CD14-positive monocyte (primary cell): ENCODE measurements at regions not wholly inside any gene's neighbourhood (a gene's known extent, or its start where the extent isn't known, plus 50 kb on each side); places are given as distances from the start of the nearest gene placed in this dataset.

Source experiments
- DNase-seq, 3 donors: peaks; one replicate each; pipeline ENCODE4 v3.0.0-alpha.2; 2011 to 2022
- H2AFZ ChIP-seq: 2 replicates; pipeline ENCODE4 v1.6.0; 2012; ENCODE audit warnings: mild to moderate bottlenecking, low read depth, low read length, inconsistent platforms; ENCODE audit not compliant: insufficient read depth, poor library complexity, severe bottlenecking
- H3K27ac ChIP-seq, 2 donors: 1 replicate in 1 of 2; 2 replicates in 1 of 2; pipeline ENCODE4 v1.5.1; 2012 to 2013; ENCODE audit warnings: low read length in 2 of 2, control low read depth in 1 of 2, inconsistent platforms in 1 of 2, low read depth in 1 of 2, mild to moderate bottlenecking in 1 of 2
- H3K27me3 ChIP-seq, 2 donors: one replicate each; pipeline versions ENCODE4 v1.6.0 to v1.6.1; 2011 to 2013; ENCODE audit warnings: low read length in 2 of 2; ENCODE audit not compliant: control insufficient read depth in 2 of 2, insufficient read depth in 2 of 2
- H3K36me3 ChIP-seq, 2 donors: replicated peaks in 1 of 2; 1 replicate in 1 of 2; 2 replicates in 1 of 2; pipeline versions ENCODE4 v1.5.1 to v1.6.1; 2012 to 2013; ENCODE audit warnings: low read length in 2 of 2, control low read depth in 1 of 2, inconsistent platforms in 1 of 2, mild to moderate bottlenecking in 1 of 2; ENCODE audit not compliant: insufficient read depth in 2 of 2, control insufficient read depth in 1 of 2
- H3K4me1 ChIP-seq, 2 donors: 1 replicate in 1 of 2; 2 replicates in 1 of 2; pipeline versions ENCODE4 v1.5.1 to v1.6.1; 2012 to 2013; ENCODE audit warnings: low read length in 2 of 2, control low read depth in 1 of 2, inconsistent platforms in 1 of 2, mild to moderate bottlenecking in 1 of 2, moderate library complexity in 1 of 2; ENCODE audit not compliant: insufficient read depth in 2 of 2, control insufficient read depth in 1 of 2
- H3K4me2 ChIP-seq: replicated peaks from 2 replicates; pipeline ENCODE3; 2012; ENCODE audit warnings: low read length, moderate library complexity, mild to moderate bottlenecking; ENCODE audit not compliant: poor library complexity, severe bottlenecking; ENCODE audit errors: extremely low read depth
- H3K4me3 ChIP-seq, 3 experiments: fragments of 200-600 bp in 1 of 3; sonication (generic) in 1 of 3; replicated peaks in 1 of 3; 1 replicate in 2 of 3; 2 replicates in 1 of 3; pipeline ENCODE4 v1.5.1; 2011 to 2013; ENCODE audit warnings: low read length in 3 of 3, mild to moderate bottlenecking in 3 of 3, control low read depth in 2 of 3, low read depth in 2 of 3, inconsistent platforms in 1 of 3, moderate library complexity in 1 of 3
- H3K79me2 ChIP-seq: 2 replicates; pipeline ENCODE4 v1.6.0; 2012; ENCODE audit warnings: mild to moderate bottlenecking, control low read depth, inconsistent platforms, low read length, moderate library complexity; ENCODE audit not compliant: insufficient read depth
- H3K9ac ChIP-seq: 2 replicates; pipeline ENCODE4 v1.6.0; 2017; ENCODE audit warnings: low read length, mild to moderate bottlenecking; ENCODE audit not compliant: insufficient read depth, poor library complexity, severe bottlenecking
- H3K9me3 ChIP-seq, 2 donors: replicated peaks in 1 of 2; 1 replicate in 1 of 2; 2 replicates in 1 of 2; pipeline versions ENCODE4 v1.5.1 to v1.6.1; 2012 to 2013; ENCODE audit warnings: low read length in 2 of 2, control low read depth in 1 of 2; ENCODE audit not compliant: control insufficient read depth in 1 of 2, insufficient read depth in 1 of 2
- H4K20me1 ChIP-seq: 2 replicates; pipeline ENCODE4 v1.6.0; 2012; ENCODE audit warnings: mild to moderate bottlenecking, low read length, control low read depth, moderate library complexity; ENCODE audit not compliant: insufficient read depth
- H3K27ac Mint-ChIP-seq, 7 donors: one replicate each; pipeline ENCODE4 v1.8.0; 2020; ENCODE audit warnings: mild to moderate bottlenecking in 7 of 7, mixed read lengths in 7 of 7, moderate library complexity in 6 of 7, inconsistent platforms in 2 of 7
- H3K27me3 Mint-ChIP-seq, 3 donors: one replicate each; pipeline ENCODE4 v1.8.0; 2021 to 2022; ENCODE audit warnings: low read depth in 3 of 3, mild to moderate bottlenecking in 3 of 3, mixed read lengths in 3 of 3, moderate library complexity in 3 of 3, inconsistent platforms in 1 of 3
- H3K36me3 Mint-ChIP-seq, 2 donors: one replicate each; pipeline ENCODE4 v1.8.0; 2020; ENCODE audit warnings: mixed read lengths in 2 of 2, inconsistent platforms in 1 of 2, mild to moderate bottlenecking in 1 of 2
- H3K4me1 Mint-ChIP-seq: one replicate; pipeline ENCODE4 v1.8.0; 2020; ENCODE audit warnings: mild to moderate bottlenecking, mixed read lengths
- H3K4me3 Mint-ChIP-seq, 2 donors: one replicate each; pipeline ENCODE4 v1.8.0; 2020; ENCODE audit warnings: mild to moderate bottlenecking in 2 of 2, mixed read lengths in 2 of 2, moderate library complexity in 1 of 2
- H3K9me3 Mint-ChIP-seq, 7 donors: one replicate each; pipeline ENCODE4 v1.8.0; 2020 to 2022; ENCODE audit warnings: mixed read lengths in 7 of 7, mild to moderate bottlenecking in 6 of 7, moderate library complexity in 6 of 7, inconsistent platforms in 2 of 7
- WGBS: methylation state at CpG from one replicate; pipeline ENCODE4 v1.1.5; 2013; ENCODE audit warnings: missing lambda C conversion rate; ENCODE audit not compliant: insufficient coverage; 5-methylcytosine and 5-hydroxymethylcytosine counted together
- intact Hi-C, 2 donors: fragments of 100-400 bp; cut with micrococcal nuclease; formaldehyde crosslinking; loops; one replicate each; pipeline versions ENCODE4 v1.15.0 to v1.15.1; 2023
- TF ChIP-seq, protein P1 (sequence below): fragments of 200-600 bp; IDR thresholded peaks from one replicate; pipeline ENCODE4 v1.8.0; 2022; ENCODE audit warnings: antibody characterized with exemption, mild to moderate bottlenecking

DNA sequence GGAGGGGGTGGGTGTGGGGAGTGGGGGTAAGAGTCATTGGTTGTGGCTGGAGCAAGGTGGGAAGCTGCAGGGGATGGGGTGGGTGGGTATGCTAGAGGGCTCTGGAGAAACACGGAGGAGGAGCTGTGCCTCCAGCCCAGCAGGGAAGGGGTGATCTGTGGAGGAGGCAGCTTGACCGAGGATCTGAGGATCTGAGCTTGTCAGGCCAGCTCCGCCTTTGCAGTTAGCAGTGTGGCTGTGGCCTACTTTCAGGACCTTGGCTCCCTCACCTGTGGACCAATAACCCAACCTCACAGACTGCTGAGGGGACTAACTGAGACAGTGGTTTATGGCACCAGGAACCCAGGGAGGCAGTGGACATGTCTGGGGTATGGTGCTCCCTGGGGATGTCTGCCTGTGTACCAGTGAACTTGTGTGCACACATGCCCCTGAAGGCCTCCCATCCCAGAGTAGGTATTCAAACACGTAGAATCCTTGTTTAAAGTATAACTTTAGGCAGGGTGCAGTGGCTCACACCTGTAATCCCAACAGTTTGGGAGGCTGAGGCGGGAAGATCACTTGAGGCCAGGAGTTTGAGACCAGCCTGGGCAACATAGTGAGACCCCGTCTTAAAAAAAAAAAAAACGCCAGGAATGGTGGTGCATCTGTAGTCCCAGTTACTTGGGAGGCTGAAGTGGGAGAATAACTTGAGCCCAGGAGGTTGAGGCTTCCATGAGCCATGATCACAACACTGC, 52.5 kb upstream of the LINGO1 start:
- H3K4me1 Mint-ChIP-seq = no peaks in the 10 kb centered on the region
- Histone ChIP-seq H3K4me2 (no peak overlapping the region), H4K20me1 (no peaks in the 10 kb centered on the region), H3K4me3 (no peak overlapping the region), H3K27me3 (no peaks in the 10 kb centered on the region), H3K9ac (no peak overlapping the region), H3K36me3 (no peaks in the 10 kb centered on the region), H2AFZ (no peak overlapping the region), H3K9me3 (no peaks in the 10 kb centered on the region), H3K79me2 (no peaks in the 10 kb centered on the region), H3K27ac (no peak overlapping the region), H3K4me1 (no peaks in the 10 kb centered on the region)
- DNase-seq = no peak
- no peak overlapping the region for H3K27ac Mint-ChIP-seq
- H3K9me3 Mint-ChIP-seq = peaks cover 0 to 4% (median 0%) of the 10 kb centered on the region in 7 donors
- H3K4me3 Mint-ChIP-seq = no peak overlapping the region
- H3K27me3 Mint-ChIP-seq = peaks cover 9 to 32% (median 15%) of the 10 kb centered on the region in 3 donors
- TF ChIP-seq, protein P1, sequence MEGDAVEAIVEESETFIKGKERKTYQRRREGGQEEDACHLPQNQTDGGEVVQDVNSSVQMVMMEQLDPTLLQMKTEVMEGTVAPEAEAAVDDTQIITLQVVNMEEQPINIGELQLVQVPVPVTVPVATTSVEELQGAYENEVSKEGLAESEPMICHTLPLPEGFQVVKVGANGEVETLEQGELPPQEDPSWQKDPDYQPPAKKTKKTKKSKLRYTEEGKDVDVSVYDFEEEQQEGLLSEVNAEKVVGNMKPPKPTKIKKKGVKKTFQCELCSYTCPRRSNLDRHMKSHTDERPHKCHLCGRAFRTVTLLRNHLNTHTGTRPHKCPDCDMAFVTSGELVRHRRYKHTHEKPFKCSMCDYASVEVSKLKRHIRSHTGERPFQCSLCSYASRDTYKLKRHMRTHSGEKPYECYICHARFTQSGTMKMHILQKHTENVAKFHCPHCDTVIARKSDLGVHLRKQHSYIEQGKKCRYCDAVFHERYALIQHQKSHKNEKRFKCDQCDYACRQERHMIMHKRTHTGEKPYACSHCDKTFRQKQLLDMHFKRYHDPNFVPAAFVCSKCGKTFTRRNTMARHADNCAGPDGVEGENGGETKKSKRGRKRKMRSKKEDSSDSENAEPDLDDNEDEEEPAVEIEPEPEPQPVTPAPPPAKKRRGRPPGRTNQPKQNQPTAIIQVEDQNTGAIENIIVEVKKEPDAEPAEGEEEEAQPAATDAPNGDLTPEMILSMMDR = no peak
- whole genome bisulfite sequencing = 89% methylated on average over 4 of the region's 7 CpGs
- intact Hi-C loops = no loop called here
- no peaks in the 10 kb centered on the region for H3K36me3 Mint-ChIP-seq

GRCh38 chr15:77684341-77685081, 51.8 kb upstream of the LINGO1 start:
- Histone ChIP-seq H3K36me3 (no peaks in the 10 kb centered on the region), H3K79me2 (no peaks in the 10 kb centered on the region), H3K9ac (no peak overlapping the region), H2AFZ (no peak overlapping the region), H3K4me3 (no peak overlapping the region), H3K27me3 (no peaks in the 10 kb centered on the region), H3K4me2 (no peak overlapping the region), H3K27ac (no peak overlapping the region), H4K20me1 (no peaks in the 10 kb centered on the region), H3K4me1 (no peaks in the 10 kb centered on the region), H3K9me3 (no peaks in the 10 kb centered on the region)
- Mint-ChIP-seq H3K4me1 (no peaks in the 10 kb centered on the region), H3K9me3 (peaks cover 0 to 4% (median 0%) of the 10 kb centered on the region in 7 donors), H3K27me3 (peaks cover 8 to 32% (median 15%) of the 10 kb centered on the region in 3 donors), H3K4me3 (no peak overlapping the region), H3K36me3 (no peaks in the 10 kb centered on the region), H3K27ac (no peak overlapping the region)
- 95% methylated on average over 6 of the region's 7 CpGs for WGBS
- intact Hi-C loops = no loop called here
- TF ChIP-seq, protein P1 = no peak
- no peak for DNase-seq
